ENCODE measurements at regions not wholly inside any gene's neighbourhood (a gene's known extent, or its start where the extent isn't known, plus 50 kb on each side); places are given as distances from the start of the nearest gene placed in this dataset.

- Histone ChIP-seq H3F3A (replicated peaks; ENCODE audit: low read depth) (no peaks in the 10 kb centered on the region), H3K9me2 (ENCODE audit: insufficient read depth) (no peaks in the 10 kb centered on the region; the same call in 1 of the 2 replicates), H3K27me3 (ENCODE audit: insufficient read depth) (no peaks in the 10 kb centered on the region), H3K4me1 (ENCODE audit: insufficient read depth) (no peaks in the 10 kb centered on the region), H3K79me2 (replicated peaks; ENCODE audit: insufficient read depth) (no peaks in the 10 kb centered on the region), H3K36me3 (ENCODE audit: insufficient read depth) (no peaks in the 10 kb centered on the region), H3K27ac (ENCODE audit: low read depth) (no peak overlapping the region), H2AFZ (no peak overlapping the region), H3K4me2 (no peak overlapping the region), H3K4me3 (no peak overlapping the region), H4K20me1 (replicated peaks; ENCODE audit: insufficient read depth) (no peaks in the 10 kb centered on the region)
- no peaks in the 10 kb centered on the region for H3K36me3 Mint-ChIP-seq (ENCODE audit: low read depth)
- TF ChIP-seq ZNF114 (CRISPR knock-in tag; IDR thresholded peaks at IDR 0.05), result no peak
- no peak for TF ChIP-seq ETS1 (IDR thresholded peaks at IDR 0.05)
- TF ChIP-seq POLR2AphosphoS5 (IDR thresholded peaks at IDR 0.05; ENCODE audit: low read depth), result no peak
- TF ChIP-seq STAT1 (IDR thresholded peaks at IDR 0.05; ENCODE audit: unreplicated experiment), result no peak
- no peak for TF ChIP-seq NANOG (IDR thresholded peaks at IDR 0.05; ENCODE audit: borderline replicate concordance)
- TF ChIP-seq CTCF (conservative IDR thresholded peaks at IDR 0.05; ENCODE audit: low read depth in 2 of 2), result no peak
- no peak for TF ChIP-seq REST (IDR thresholded peaks at IDR 0.05; ENCODE audit: unreplicated experiment)
- TF ChIP-seq JUNB (IDR thresholded peaks at IDR 0.05; ENCODE audit: unreplicated experiment), result no peak
- TF ChIP-seq CREB1 (CRISPR knock-in tag; IDR thresholded peaks at IDR 0.05; ENCODE audit: low read depth), result no peak
- no peak for TF ChIP-seq ZNF331 (CRISPR knock-in tag; IDR thresholded peaks at IDR 0.05; ENCODE audit: low read depth)
- no peak for TF ChIP-seq EZH2 (IDR thresholded peaks at IDR 0.05; ENCODE audit: low read depth, unreplicated experiment)
- TF ChIP-seq EZH2phosphoT487 (IDR thresholded peaks at IDR 0.05; ENCODE audit: unreplicated experiment), result no peak
- TF ChIP-seq ZNF462 (CRISPR knock-in tag; IDR thresholded peaks at IDR 0.05), result no peak
- no peak overlapping the region for H3K4me3 Mint-ChIP-seq
- H3K27me3 Mint-ChIP-seq (ENCODE audit: insufficient read depth, low read depth, poor library complexity), result peaks cover 1% of the 10 kb centered on the region
- no peak overlapping the region for H3K27ac Mint-ChIP-seq
- ATAC-seq (no peak), DNase-seq (ENCODE audit: low spot score) (no peak)
- H3K9me3 Mint-ChIP-seq, result no peaks in the 10 kb centered on the region; the same call in 2 of the 3 replicates
- no peaks in the 10 kb centered on the region for H3K4me1 Mint-ChIP-seq
These were observed 1438.4 kb downstream of the TECRL start for GRCh38 chr4:62970846-62971245.
